PC-9 (cell line): ENCODE measurements at regions not wholly inside any gene's neighbourhood (a gene's known extent, or its start where the extent isn't known, plus 50 kb on each side); places are given as distances from the start of the nearest gene placed in this dataset.

Experiments used
- BruUV-seq: library from RNA; stranded (reverse); fragments of 400-500 nt; replicated peaks from 2 replicates; lab custom pipeline; 2021; lab: Mats Ljungman, UMichigan
- CTCF ChIA-PET: fragments of 300-600 bp; sonication (Branson Sonifier 250); formaldehyde crosslinking; loops from one replicate; lab custom pipeline; 2022; ENCODE audit warnings: antibody characterized with exemption; lab: Charles Lee
- POLR2A ChIA-PET: fragments of 300-600 bp; sonication (Branson Sonifier 250); formaldehyde crosslinking; loops from one replicate; lab custom pipeline; 2022; ENCODE audit warnings: antibody characterized with exemption; ENCODE audit not compliant: unreplicated experiment; lab: Charles Lee
- DNase-seq, 2 experiments: peaks; one replicate each; pipeline versions ENCODE4 v3.0.0 to v3.0.0-alpha.2; 2015 to 2022; ENCODE audit warnings: mixed read lengths in 1 of 2
- H2AFZ ChIP-seq: fragments of 200-600 bp; sonication (generic); 2 replicates; pipeline ENCODE4 v1.8.1; 2017; ENCODE audit warnings: antibody characterized with exemption
- H3F3A ChIP-seq: fragments of 200-600 bp; sonication (generic); 2 replicates; pipeline ENCODE4 v1.8.1; 2017; ENCODE audit warnings: antibody characterized with exemption, mild to moderate bottlenecking, low read depth; ENCODE audit not compliant: insufficient read depth
- H3K27ac ChIP-seq: fragments of 200-600 bp; sonication (generic); 2 replicates; pipeline ENCODE4 v1.6.1; 2016; ENCODE audit warnings: mixed run types
- H3K27me3 ChIP-seq: fragments of 200-600 bp; sonication (generic); 2 replicates; pipeline ENCODE4 v1.6.1; 2016; ENCODE audit warnings: low read depth, mixed run types; ENCODE audit not compliant: insufficient read depth
- H3K36me3 ChIP-seq: fragments of 200-600 bp; sonication (generic); 2 replicates; pipeline ENCODE4 v1.6.1; 2016; ENCODE audit warnings: low read depth, mixed run types
- H3K4me1 ChIP-seq: fragments of 200-600 bp; sonication (generic); replicated peaks from 2 replicates; pipeline ENCODE4 v1.6.1; 2016; ENCODE audit warnings: mixed run types; ENCODE audit not compliant: insufficient read depth
- H3K4me2 ChIP-seq: fragments of 200-600 bp; sonication (generic); 2 replicates; pipeline ENCODE4 v1.6.1; 2017; ENCODE audit warnings: mixed run types
- H3K4me3 ChIP-seq: fragments of 200-600 bp; sonication (generic); 2 replicates; pipeline ENCODE4 v1.6.1; 2016; ENCODE audit warnings: mixed run types
- H3K79me2 ChIP-seq: fragments of 200-600 bp; sonication (generic); 2 replicates; pipeline ENCODE4 v1.6.1; 2017; ENCODE audit warnings: low read depth, mixed run types
- H3K9me2 ChIP-seq: fragments of 200-600 bp; sonication (generic); 2 replicates; pipeline ENCODE4 v1.8.1; 2017; ENCODE audit warnings: mild to moderate bottlenecking; ENCODE audit not compliant: insufficient read depth
- H3K9me3 ChIP-seq: fragments of 200-600 bp; sonication (generic); 2 replicates; pipeline ENCODE4 v1.8.1; 2016; ENCODE audit warnings: low read depth; ENCODE audit not compliant: insufficient read depth
- H4K20me1 ChIP-seq: fragments of 200-600 bp; sonication (generic); 2 replicates; pipeline ENCODE4 v1.8.1; 2017; ENCODE audit not compliant: insufficient read depth
- EZH2 ChIP-seq: fragments of 200-600 bp; sonication (generic); IDR thresholded peaks from 2 replicates; pipeline ENCODE4 v1.8.0; 2017; ENCODE audit warnings: antibody characterized with exemption, low read depth
- intact Hi-C: fragments of 100-400 bp; cut with micrococcal nuclease; formaldehyde crosslinking; loops from one replicate; pipeline ENCODE4 v1.10.0; 2022; ENCODE audit not compliant: unreplicated experiment
- TF ChIP-seq, protein P1 (sequence below): fragments of 200-600 bp; sonication (generic); conservative IDR thresholded peaks from 2 replicates; pipeline ENCODE4 v1.6.1; 2017; ENCODE audit warnings: mixed run types, antibody characterized with exemption, mild to moderate bottlenecking, moderate library complexity

DNA sequence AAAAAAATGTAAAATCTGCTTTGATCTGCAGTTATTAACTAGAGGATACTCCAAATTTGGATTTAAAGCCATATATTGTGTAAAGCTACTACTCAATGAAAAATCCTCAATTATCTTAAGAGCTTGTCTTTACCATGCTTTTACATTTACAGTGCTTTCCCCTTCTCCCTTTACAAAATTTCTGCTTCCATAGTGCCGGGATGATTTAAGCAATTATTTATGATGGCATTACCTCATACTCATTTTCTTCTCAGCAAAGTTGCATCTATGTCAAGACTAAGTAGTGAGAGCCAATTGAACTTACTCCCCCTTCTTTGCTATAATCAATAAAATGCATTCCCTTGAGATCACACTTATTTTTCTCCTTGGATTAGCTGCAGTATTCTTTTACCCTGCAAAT is 505.4 kb upstream of the AGA start:
- Histone ChIP-seq H3K4me3 (no peak overlapping the region), H3K4me1 (no peaks in the 10 kb centered on the region), H4K20me1 (no peaks in the 10 kb centered on the region), H2AFZ (no peak overlapping the region), H3K4me2 (no peak overlapping the region), H3K36me3 (no peaks in the 10 kb centered on the region), H3K9me2 (no peaks in the 10 kb centered on the region), H3K79me2 (no peaks in the 10 kb centered on the region), H3K27me3 (no peaks in the 10 kb centered on the region), H3F3A (no peaks in the 10 kb centered on the region), H3K27ac (no peak overlapping the region), H3K9me3 (no peaks in the 10 kb centered on the region)
- BruUV-seq = no TSS peak
- intact Hi-C loops = no loop called here
- ChIA-PET CTCF (interaction anchor here (0.6 kb wide), 1 partner anchor 1808 kb away, joined by 7 read pairs; no protein-coding TSS in a partner anchor), POLR2A (no interaction called here)
- TF ChIP-seq EZH2 = no peak
- TF ChIP-seq, protein P1, sequence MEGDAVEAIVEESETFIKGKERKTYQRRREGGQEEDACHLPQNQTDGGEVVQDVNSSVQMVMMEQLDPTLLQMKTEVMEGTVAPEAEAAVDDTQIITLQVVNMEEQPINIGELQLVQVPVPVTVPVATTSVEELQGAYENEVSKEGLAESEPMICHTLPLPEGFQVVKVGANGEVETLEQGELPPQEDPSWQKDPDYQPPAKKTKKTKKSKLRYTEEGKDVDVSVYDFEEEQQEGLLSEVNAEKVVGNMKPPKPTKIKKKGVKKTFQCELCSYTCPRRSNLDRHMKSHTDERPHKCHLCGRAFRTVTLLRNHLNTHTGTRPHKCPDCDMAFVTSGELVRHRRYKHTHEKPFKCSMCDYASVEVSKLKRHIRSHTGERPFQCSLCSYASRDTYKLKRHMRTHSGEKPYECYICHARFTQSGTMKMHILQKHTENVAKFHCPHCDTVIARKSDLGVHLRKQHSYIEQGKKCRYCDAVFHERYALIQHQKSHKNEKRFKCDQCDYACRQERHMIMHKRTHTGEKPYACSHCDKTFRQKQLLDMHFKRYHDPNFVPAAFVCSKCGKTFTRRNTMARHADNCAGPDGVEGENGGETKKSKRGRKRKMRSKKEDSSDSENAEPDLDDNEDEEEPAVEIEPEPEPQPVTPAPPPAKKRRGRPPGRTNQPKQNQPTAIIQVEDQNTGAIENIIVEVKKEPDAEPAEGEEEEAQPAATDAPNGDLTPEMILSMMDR = no peak
- no peak for DNase-seq

DNA sequence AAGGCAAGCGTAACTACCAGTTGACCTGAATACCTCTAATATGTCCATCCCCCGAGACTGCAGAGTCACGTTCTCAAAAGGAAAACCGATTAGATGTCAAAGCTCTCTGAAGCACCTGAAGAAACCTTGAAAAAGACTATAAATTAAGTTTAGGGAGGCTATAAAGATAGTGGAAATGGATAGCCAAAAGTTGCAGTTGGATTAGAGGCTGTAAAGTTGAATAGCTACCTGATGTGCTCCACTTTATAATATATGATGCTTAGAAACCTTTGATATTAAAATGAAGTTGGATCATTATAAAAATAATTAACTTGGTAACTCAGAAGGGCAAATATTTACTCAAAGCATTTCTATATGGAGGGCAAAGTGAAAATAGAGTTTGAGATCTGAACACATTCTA is 506.6 kb upstream of the AGA start:
- Histone ChIP-seq H3K79me2 (no peaks in the 10 kb centered on the region), H3K27me3 (no peaks in the 10 kb centered on the region), H3K4me1 (no peaks in the 10 kb centered on the region), H3K27ac (no peak overlapping the region), H3K36me3 (no peaks in the 10 kb centered on the region), H3F3A (no peaks in the 10 kb centered on the region), H3K9me2 (no peaks in the 10 kb centered on the region), H2AFZ (no peak overlapping the region), H3K4me3 (no peak overlapping the region), H4K20me1 (no peaks in the 10 kb centered on the region), H3K9me3 (no peaks in the 10 kb centered on the region), H3K4me2 (no peak overlapping the region)
- intact Hi-C loops = no loop called here
- TF ChIP-seq, protein P1 = no peak
- TF ChIP-seq EZH2 = no peak
- CTCF ChIA-PET = no interaction called here
- BruUV-seq = no TSS peak
- DNase-seq = no peak
- POLR2A ChIA-PET = no interaction called here

DNA sequence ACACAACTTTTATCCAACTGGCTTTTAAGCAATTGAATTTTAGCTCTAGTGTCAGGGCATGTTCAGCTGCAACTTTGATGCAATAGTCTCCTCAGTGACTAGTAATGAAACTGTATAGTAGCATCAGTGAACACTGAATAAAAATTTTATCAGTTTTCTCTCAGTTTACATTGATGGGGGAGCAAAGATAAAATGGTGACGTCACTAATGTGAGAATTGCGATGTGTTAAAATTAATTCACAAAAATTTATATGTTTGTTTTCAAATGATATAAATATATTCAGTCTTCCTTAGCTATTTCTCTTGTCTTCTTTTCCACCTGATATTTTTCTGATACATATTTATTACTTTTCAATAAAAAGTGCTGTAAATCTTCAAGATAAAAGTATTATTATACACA is 508.8 kb upstream of the AGA start:
- CTCF ChIA-PET = no interaction called here
- H3F3A ChIP-seq = no peaks in the 10 kb centered on the region
- intact Hi-C loops = no loop called here
- no peaks in the 10 kb centered on the region for H4K20me1 ChIP-seq
- no peaks in the 10 kb centered on the region for H3K9me2 ChIP-seq
- no peak overlapping the region for H3K27ac ChIP-seq
- no peaks in the 10 kb centered on the region for H3K27me3 ChIP-seq
- POLR2A ChIA-PET = no interaction called here
- DNase-seq = no peak
- H3K4me1 ChIP-seq = no peaks in the 10 kb centered on the region
- no peaks in the 10 kb centered on the region for H3K36me3 ChIP-seq
- TF ChIP-seq, protein P1 = no peak
- TF ChIP-seq EZH2 = no peak
- no peaks in the 10 kb centered on the region for H3K79me2 ChIP-seq
- no peak overlapping the region for H3K4me2 ChIP-seq
- BruUV-seq = no TSS peak
- H2AFZ ChIP-seq = no peak overlapping the region
- no peak overlapping the region for H3K4me3 ChIP-seq
- no peaks in the 10 kb centered on the region for H3K9me3 ChIP-seq
